ENCODE measurements at regions not wholly inside any gene's neighbourhood (a gene's known extent, or its start where the extent isn't known, plus 50 kb on each side); places are given as distances from the start of the nearest gene placed in this dataset.
A peak's percentile ranks its signal among the peaks of the same experiment; 100 is the strongest.

- H3K4me1 ChIP-seq = peaks cover 0 to 9% (median 0%) of the 10 kb centered on the region in 4 donors
Observed at GRCh38 chr2:41837610-41838009, 210.2 kb upstream of the PKDCC start.

GRCh38 chr2:41840702-41841551, 206.9 kb upstream of the PKDCC start:
- H3K4me1 ChIP-seq = peaks cover 0 to 9% (median 0%) of the 10 kb centered on the region in 4 donors
- DNase-seq = peak; percentile 94 to 98 (median 97)
- H3K27ac ChIP-seq = peak overlapping the region; percentile 31 to 88 (median 84)
- ATAC-seq = peak; percentile 99
- 2% methylated on average over 29 of the region's 48 CpGs for WGBS (ENCODE audit: insufficient coverage, low coverage, low lambda C conversion rate, missing lambda C conversion rate)
- H3K36me3 ChIP-seq = no peaks in the 10 kb centered on the region
- peak overlapping the region; percentile 47 to 78 (median 62) for H3K4me3 ChIP-seq
- TF ChIP-seq CTCF (IDR thresholded peaks at IDR 0.05) = peak; percentile 99
- TF ChIP-seq POLR2A (IDR thresholded peaks at IDR 0.05) = peak; percentile 75
- no peaks in the 10 kb centered on the region for H3K9me3 ChIP-seq
- intact Hi-C loops (cut with DNase I) = no loop called here
- H3K27me3 ChIP-seq = no peaks in the 10 kb centered on the region

More at GRCh38 chr2:41837610-41838009, 210.2 kb upstream of the PKDCC start:
- DNase-seq (no peak), ATAC-seq (no peak)
- TF ChIP-seq CTCF (IDR thresholded peaks at IDR 0.05) (no peak), POLR2A (IDR thresholded peaks at IDR 0.05) (no peak)
- Histone ChIP-seq H3K36me3 (no peaks in the 10 kb centered on the region), H3K27me3 (no peaks in the 10 kb centered on the region), H3K9me3 (no peaks in the 10 kb centered on the region), H3K4me3 (no peak overlapping the region), H3K27ac (no peak overlapping the region)
- intact Hi-C loops (cut with DNase I) = no loop called here

GRCh38 chr2:41846962-41847361, 200.9 kb upstream of the PKDCC start:
- Histone ChIP-seq H3K36me3 (no peaks in the 10 kb centered on the region), H3K27ac (peak overlapping the region in 2 of 3 donors; percentile 80 to 95), H3K4me1 (peaks cover 0 to 27% (median 7%) of the 10 kb centered on the region in 4 donors), H3K27me3 (no peaks in the 10 kb centered on the region), H3K9me3 (no peaks in the 10 kb centered on the region), H3K4me3 (no peak overlapping the region)
- intact Hi-C loops (cut with DNase I) = no loop called here
- no peak for TF ChIP-seq CTCF (IDR thresholded peaks at IDR 0.05)
- no peak for DNase-seq
- 15% methylated on average over 1 of the region's 1 CpG for WGBS (ENCODE audit: insufficient coverage, low coverage, low lambda C conversion rate, missing lambda C conversion rate)
- no peak for ATAC-seq

GRCh38 chr2:41847744-41848441, 199.9 kb upstream of the PKDCC start:
- intact Hi-C loops (cut with DNase I) = no loop called here
- DNase-seq (peak; percentile 32 to 77 (median 75)), ATAC-seq (peak; percentile 84 to 91 (median 88))
- H3K36me3 ChIP-seq = no peaks in the 10 kb centered on the region
- no peaks in the 10 kb centered on the region for H3K9me3 ChIP-seq
- no peaks in the 10 kb centered on the region for H3K27me3 ChIP-seq
- peak overlapping the region; percentile 69 to 95 (median 80) for H3K27ac ChIP-seq
- H3K4me3 ChIP-seq = no peak overlapping the region
- 21% methylated on average over 7 of the region's 7 CpGs for WGBS (ENCODE audit: insufficient coverage, low coverage, low lambda C conversion rate, missing lambda C conversion rate)
- peaks cover 0 to 27% (median 7%) of the 10 kb centered on the region in 4 donors for H3K4me1 ChIP-seq
- no peak for TF ChIP-seq CTCF (IDR thresholded peaks at IDR 0.05)
- TF ChIP-seq POLR2A (IDR thresholded peaks at IDR 0.05) = no peak
